Activated gamma-delta T cell treated with anti-CD3 and anti-CD28 coated beads, Interleukin-2, amount 50 U/mL, for 16 hours (primary cell): ENCODE measurements at regions not wholly inside any gene's neighbourhood (a gene's known extent, or its start where the extent isn't known, plus 50 kb on each side); places are given as distances from the start of the nearest gene placed in this dataset.

Source experiments
- DNase-seq: peaks from one replicate; pipeline ENCODE4 v3.0.0-alpha.2; 2020; ENCODE audit warnings: low read depth

DNA sequence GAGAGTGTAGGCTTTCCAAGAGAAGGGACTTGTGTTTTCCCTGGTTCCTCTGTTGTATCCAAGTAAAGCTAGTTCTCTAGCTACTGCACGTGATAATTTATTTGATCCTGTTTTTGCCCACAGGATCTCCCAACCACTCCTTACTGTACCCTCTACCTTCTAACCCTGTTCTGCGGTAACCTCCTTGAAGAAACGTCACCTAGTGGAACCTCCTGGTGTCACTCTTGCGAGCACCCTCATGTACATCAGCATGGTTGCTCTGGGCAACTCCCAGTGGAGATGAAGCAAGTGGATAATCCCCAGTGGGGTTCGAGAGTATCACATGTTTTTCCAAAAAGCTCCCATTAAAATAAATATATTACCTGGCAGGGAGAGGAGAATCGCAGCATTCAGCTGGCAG lies 108.9 kb upstream of the CLMP start:
- no peak for DNase-seq

DNA sequence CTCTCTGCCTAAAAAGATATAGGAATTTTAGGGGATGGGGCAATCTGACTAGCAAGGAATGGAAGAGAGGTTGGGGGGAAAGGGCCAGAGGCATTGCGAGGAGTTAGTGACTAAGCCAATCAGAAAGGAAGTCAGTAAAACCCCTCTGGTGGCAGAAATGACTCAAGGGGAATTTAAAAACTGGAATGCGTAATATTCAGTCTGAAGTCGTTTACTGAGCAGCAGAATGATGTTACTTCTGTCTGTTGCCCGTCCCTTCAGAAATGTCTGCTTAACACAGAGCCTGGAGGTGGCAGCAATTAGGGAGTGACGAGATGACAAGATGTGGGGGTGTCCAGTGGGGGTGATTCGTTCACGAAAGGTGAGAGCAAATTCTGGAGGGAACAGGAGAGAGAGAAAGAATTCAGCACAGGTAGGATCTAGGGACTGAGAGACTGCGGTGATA lies 107.7 kb upstream of the CLMP start:
- DNase-seq, result no peak

DNA sequence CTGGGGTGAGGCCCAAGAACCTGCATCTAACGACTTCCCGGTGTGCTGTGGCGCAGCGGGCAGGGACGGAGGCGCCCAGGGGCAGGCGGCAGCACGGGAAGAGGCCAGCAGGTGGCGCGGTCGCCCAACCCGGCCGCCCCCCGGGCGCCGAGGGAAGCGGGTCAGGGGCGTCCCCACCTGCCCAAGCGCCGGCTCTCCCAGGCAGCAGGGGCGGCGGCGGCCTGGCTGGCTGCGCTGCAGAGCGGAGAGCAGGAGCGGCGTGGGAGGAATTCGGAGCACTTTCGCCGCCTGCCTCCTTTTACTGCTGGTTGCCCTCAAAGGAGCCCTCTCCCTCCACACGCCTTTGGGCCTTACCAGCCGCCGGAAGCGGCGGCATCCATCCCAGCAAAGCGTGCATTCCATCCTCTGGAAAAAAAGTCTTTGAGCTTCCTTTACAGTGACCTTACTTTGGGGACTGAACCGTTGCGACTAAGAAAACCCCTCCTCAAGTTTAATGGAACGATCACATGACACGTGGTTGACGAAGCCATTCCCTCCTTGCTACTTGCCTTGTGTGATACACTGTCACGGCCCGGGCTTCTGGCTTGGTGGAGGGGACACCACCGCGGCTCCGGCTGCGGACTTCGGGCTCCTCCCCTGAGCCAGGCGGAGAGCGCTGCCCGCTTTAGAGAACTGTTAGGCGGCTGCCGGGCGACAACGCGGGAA lies 106.8 kb upstream of the CLMP start:
- peak; percentile 39 for DNase-seq

DNA sequence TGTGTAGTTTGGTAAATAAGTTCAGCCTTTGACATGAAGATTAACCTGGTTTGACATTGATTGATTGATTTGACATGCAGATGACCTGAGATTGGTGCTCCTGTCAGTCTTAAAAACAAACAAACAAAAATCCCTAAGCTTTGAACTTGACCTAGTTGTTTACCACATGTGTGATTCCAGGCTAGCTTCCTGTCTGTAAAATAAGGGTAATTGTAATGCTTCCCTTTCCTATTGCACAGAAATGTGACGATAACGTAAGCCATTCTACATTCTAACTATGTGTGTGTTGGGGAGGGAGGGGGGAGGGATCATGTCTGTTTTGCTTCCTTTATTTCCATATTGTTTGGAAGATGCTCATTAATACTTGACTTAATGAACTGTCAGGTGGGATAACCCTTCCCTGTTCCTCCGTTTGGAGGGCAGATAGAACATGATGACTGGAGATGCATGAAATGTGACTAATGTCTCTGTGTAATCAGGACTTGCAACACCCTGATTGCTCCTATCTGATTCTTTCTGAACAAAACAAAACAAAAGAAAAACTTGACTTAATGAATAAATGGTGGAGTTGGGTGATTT lies 106.1 kb upstream of the CLMP start:
- DNase-seq, result no peak

DNA sequence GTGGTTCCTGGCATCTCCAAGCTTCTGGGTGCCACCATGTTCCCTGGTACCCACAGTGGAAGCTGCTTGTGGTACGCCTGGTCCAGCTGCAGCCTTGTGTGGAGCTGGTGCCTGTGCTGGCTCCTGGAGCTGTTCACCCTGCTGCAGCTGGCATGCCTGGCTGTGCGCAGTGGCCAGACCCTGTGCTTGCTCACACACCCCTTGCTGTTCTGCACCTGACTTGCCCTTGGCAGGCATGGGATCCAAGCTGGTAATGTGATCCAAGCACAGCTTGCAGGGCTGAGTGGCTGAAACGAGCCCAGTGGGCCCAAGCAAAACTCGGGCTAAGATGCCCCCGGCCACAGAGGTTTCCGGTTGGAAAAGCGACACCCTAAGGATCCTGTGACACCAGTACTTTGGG lies 104.7 kb upstream of the CLMP start:
- no peak for DNase-seq

DNA sequence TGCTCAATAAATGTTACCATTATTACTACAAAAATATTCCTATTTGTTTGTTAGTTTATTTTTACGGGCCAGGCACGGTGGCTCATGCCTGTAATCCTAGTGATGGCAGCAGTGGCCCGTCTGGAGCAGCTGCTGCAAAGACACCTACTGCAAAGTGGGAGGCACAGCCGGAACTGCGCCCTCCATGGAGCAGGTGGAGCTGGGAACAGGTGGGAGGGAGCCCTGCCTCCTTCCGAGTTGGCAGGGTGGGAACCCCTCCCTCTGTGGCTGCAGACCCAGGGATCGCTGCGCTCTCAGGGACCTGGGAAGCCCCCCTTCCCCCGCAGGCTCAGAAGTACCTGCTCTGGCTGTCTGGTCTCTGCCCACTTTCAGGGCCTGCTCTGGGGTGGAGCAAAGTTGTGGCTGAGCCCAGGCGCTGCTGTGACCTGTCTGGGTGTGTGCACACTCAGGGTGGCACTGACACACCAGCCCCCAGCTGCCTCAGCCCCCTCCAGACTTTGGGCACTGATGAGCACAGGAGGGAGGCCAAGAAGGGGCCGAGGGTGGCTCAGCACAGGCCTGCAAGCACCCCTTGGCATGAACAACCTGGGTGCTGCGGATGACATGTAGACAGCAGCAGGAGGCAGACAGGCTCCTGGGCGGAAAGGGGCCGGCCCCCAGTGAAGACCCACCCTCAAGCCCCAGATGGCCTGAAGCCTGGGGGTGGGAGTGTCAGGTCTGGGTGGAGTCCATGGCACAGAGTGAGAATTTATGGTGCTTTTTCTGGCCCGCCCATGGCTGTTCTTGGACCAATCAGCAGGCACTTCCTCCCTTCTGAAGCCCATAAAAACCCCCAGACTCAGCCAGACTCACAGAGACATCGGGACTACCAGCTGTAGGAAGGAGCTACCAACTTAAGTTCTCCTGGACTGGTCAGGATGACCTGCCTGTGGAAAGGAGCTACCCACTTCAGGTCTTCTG lies 103.7 kb upstream of the CLMP start:
- no peak for DNase-seq

DNA sequence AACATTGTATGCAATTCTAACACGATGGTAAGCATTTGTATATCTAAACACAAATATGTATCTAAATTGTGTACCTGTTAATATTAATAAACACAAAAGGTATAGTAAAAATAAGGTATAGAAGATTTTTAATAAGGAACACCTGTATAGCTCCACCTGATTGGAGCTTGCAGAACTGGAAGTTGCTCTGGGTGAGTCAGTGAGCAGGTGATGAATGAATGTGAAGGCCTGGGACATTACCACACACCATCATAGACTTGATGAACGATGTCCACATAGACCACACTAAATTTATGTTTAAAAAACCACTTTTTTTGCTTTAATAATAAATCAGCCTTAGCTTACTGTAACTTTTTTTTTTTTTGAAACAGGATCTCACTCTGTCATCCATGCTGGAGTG lies 97.6 kb upstream of the CLMP start:
- no peak for DNase-seq

DNA sequence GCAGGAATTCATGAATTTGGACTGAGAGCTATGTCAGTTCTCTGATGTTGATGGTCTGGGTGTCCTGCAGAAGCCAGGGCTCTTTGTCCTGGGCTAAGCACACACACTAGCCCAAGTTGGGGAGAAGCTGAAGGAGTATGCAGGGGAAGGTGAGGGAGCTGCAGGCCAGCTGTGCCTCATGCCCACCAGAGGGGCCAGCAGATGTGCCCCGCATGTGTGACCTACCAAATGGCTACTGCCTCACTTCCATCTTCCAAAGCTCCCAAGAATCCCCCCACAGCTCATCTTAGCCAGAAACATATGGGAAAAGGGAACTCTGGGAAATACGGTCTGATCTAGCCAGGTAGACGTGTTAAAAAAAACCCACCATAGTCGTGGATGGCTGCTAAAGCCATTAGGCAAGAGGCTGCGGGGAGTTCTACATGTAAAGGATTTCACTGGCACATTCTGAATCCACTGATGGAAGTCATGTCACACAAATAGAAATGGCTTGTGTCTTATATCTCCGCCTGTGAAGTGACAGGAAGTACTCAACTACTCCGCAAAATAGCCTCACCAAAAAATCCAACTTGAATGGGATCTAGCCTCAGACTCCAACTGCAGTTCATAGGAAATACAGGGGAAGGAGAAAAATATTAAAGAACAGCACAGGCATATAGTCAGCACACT lies 96.3 kb upstream of the CLMP start:
- DNase-seq, result no peak

DNA sequence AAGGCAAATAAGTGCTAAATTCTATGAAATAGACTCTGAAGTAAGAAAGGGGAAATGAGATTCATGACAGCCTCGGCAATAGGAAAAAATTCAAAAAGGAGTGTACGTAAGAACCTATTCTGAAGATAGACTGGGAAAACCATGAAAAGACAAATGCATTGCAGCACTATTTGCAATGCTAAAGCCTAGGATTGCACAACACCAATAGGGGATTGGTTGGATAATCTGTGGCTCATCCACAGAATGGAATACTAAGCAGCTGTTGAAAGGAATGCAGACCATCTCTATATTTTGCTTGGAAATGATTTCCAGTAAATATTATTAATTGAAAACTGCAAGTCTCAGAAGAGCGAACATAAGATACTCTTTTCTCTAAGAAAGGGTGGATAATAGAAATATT lies 91.7 kb upstream of the CLMP start:
- DNase-seq, result no peak

DNA sequence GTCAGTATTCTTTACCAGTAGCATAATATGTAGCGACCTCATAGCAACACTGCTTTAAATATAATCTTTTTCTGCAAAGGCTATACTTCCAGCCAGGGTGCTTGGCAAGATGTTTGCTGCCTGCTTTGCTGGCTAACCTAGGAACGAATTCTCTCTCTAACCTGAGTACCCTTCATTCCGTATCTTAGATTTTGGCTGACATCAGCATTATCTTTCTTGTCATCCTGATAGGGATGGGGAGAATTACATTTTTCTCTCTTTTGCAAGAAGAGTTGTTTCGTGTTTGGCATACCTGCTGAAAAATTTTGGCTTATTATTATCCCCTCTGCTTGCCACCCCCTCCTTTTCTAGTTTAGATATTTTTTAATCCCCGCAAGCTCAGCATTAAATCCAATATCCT lies 91.2 kb upstream of the CLMP start:
- DNase-seq, result no peak

DNA sequence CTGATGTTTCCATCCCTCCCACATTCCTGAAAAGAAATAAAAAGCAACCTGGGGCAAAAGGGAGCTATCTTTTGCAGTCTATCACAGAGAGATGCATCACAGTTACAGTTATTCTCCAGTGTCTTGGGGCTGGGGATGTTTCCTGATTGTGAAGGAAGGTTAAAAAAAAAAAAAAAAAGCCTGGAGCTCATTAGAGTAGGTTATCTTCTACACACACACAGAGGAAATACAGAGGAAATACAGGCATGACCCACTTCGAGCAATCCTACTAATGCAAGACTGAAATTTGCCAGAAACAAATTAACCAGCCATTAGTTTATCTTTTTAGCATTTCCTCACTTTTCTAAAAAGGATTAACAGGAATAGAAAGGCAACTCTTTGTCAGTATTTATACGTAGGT lies 89.4 kb upstream of the CLMP start:
- no peak for DNase-seq

DNA sequence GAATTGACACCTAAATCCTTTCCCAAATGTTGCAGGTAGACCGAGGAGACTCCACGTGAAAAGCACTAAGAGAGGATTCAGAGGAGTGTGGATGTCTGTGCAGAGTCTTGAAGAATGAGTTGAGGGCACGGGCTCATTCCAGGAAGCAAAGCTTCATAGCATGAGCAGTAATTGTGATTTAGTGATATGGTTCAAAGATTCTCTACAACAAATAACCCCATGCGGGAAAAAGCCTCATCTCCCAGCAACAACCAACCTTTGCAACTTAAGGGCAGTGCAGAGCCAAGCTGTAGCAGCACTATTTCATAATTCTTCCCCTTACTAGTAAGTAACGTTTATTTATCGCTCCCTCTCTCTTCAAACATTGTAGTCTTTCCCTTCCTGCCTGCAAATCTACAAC lies 87.5 kb upstream of the CLMP start:
- no peak for DNase-seq

DNA sequence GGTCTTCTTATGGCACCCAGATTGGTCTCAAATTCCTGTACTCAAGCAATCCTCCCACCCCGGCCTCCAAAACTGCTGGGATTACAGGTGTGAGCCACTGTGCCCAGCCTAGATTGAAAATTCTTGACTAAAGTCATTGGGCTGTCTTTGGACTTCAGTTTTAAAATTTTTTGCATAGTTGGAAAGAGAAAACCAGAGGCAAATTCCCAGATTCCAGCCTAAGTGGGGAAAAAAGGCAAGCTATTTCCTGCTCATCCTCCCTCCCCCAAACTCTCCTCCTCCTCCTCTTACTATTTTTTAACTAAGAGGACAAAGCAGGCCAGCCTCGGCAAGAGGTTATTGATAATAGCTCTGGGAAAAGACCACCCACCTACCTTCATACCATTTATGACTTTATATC lies 78.6 kb upstream of the CLMP start:
- no peak for DNase-seq

DNA sequence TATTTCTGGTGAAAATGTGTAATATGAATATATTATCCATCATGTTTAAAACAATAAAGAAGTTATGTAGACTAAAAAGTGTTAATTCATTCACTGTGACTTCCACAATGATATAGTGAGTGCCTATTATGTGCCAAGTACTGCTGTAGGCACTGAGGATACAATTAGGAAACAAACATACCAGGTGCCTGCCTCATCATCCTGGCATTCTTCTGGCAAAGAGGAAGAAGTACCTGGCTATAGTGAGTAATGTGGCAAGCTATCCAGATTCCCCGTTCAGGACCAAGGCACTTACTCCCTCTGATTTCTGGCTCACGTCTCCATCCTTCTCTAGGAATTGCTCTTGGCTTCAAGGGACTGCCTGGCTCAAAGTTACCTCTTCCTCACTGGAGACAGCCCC lies 77.5 kb upstream of the CLMP start:
- no peak for DNase-seq

DNA sequence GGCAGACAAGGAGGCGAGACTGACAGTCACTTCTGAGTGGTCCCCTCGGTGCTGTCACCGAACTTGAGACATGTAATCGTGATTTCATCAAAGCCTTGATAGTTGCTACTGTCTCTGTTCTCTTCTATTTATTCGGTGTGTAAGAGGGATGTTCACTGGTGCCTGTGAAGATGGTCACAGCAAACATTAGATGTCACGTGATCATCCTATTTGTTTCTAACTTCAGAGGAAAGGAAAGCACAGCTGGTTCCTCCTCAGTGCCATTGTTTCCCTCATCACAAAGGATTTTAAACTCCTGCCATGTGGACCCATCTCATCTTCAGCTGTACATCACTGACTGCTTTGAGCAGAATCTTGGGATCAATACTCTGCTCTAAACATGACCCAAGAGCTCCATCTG lies 73.1 kb upstream of the CLMP start:
- no peak for DNase-seq

DNA sequence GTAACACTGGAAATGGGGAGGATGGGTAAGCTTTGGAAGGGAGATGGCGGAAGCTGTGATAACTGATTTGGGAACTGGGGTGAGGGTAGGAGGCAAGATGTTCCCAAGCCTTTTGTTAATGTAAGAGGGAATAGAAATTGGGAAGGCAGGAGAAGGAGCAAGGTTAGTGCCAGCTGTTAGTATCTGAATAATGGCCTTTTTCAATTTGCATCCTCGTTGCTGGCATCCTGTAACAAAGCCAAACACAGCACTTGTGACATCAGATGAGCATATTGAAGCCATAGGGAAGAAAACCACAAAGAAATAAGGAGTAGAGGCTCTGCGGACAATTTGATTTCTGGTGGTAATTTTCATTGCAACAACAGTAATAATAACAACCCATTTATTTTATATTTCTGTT lies 70.9 kb upstream of the CLMP start:
- DNase-seq, result no peak

DNA sequence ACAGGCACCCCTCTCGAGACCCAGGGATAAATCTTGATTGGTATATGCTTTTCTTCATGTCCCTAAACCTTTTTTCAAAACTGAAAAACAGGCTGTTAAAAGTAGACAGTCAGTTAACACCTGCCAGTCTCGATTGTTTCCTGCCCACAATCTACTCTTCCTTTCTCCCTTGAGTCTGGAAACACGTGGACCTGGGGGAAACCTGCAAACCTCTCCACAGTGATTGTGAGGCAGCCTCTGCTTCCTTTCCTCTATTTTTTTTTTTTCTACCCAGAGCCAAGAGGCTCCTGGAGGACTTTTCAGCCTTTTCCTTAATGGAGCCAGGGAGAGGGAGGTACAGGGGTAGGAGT lies 69.4 kb upstream of the CLMP start:
- no peak for DNase-seq

DNA sequence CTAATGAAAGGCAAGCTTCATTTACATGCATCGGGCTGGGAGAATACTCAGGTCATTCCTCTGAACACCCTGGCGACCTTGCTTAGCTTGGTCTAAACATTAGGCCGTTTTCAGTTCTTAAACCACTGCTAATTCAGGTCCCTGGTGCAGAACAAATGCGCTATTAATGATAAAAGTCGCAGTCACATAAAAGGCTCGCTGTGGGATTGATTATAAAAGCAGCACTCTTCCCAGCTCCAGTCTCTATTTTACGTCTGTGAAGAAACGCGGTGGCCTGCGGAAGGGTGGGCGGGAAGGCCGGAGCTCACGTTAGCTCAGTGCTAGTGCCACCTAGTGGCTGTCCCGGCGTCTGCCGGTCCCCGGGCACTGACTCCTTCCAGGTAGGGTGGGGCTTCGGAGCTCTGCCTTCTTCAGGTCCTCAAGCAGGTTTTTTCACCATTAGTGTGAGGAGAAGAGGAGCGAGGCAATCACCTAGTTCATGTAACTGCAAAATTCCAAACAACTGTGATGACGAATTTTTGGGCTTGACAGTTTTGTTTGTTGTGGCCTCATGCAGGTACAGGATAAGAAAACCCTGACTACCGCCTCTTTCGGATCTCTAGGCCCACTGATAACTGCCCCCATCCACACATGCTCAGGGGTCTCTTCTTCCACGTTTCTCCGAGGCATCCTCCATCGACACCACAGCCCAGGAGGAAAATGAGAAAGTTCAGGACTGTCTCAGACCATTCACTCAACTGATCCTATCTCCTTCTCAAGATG lies 66.5 kb upstream of the CLMP start:
- DNase-seq, result peak; percentile 46

DNA sequence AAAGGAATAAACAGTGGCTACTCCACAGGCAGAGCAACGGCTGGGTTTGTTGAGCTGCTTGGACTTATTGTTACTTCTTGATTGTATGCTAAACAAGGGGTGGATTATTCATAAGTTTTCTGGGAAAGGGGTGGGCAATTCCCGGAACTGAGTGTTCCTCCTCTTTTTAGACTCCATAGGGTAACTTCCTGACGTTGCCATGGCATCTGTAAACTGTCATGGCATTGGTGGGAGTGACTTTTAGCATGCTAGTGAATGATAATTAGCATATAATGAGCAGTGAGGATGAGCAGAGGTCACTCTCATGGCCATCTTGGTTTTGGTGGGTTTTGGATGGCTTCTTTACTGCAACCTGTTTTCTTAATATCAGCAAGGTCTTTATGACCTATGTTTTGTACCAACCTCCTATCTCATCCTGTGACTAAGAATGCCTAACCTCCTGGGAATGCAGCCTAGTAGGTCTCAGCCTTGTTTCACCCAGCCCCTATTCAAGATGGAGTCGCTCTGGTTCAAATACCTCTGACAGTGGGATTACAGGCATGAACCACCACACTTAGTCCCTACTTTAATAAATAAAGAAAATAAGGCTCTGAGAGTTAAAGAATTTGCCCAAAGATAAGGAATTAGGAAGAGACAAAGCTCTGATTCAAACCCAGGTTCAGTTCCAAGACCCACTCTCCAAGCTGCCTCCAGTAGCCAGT lies 65.6 kb upstream of the CLMP start:
- DNase-seq, result no peak

DNA sequence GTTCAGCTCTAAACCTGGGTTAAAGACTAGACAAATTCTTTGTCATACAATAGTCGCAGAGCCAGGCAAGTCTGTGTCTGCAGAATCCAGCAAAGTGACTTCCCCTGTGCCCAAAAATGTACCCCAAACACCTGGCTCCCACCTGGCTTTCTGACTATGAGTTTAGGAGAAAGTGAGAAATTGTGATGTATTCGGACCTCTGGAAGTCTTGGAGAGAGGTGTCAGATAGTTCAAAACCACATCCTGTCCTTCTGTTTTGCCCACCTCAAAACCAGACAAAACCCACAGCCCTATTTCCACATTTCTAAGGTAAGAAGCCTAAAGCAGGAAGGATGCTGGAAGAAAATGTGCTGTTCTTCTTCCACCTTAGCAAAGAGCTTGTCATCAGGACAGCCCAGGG lies 63.8 kb upstream of the CLMP start:
- no peak for DNase-seq

DNA sequence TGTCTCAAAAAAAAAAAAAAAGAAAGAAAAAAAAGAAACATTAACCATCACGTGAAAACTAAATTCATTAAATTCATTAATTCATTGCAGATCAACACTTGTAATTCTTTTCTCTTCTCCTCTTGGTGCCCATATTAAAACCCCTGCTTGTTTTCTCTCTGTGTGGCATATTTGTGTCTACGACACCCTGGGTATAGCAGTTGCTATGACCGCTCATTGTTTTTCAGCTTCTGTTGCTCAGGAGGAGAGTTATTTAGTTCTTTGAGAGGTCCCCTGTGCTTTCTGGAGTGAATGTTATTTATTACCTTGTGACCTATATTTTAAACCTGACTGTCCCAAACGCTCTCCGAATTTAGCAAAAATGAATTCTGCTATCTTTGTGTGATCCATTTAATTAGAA lies 62.3 kb upstream of the CLMP start:
- DNase-seq, result no peak
